GM12875 (cell line): ENCODE measurements at regions not wholly inside any gene's neighbourhood (a gene's known extent, or its start where the extent isn't known, plus 50 kb on each side); places are given as distances from the start of the nearest gene placed in this dataset.

Source experiments
- H3K4me3 ChIP-seq: one replicate; pipeline ENCODE4 v1.5.1; 2011; ENCODE audit warnings: low read depth, low read length, control low read depth
- CTCF ChIP-seq: IDR thresholded peaks from 2 replicates; pipeline ENCODE4 v1.5.1; 2011; ENCODE audit warnings: low read depth, mild to moderate bottlenecking, control low read depth, inconsistent platforms, low read length, moderate library complexity, borderline replicate concordance; ENCODE audit not compliant: insufficient read depth

- no peak overlapping the region for H3K4me3 ChIP-seq
- no peak for TF ChIP-seq CTCF
These were observed 102.1 kb upstream of the WDR11 start for GRCh38 chr10:120749072-120749471.

GRCh38 chr10:120749856-120750566, 101.2 kb upstream of the WDR11 start:
- no peak for TF ChIP-seq CTCF

GRCh38 chr10:120755771-120756170, 95.4 kb upstream of the WDR11 start:
- TF ChIP-seq CTCF: no peak
- no peak overlapping the region for H3K4me3 ChIP-seq

More at GRCh38 chr10:120749856-120750566, 101.2 kb upstream of the WDR11 start:
- H3K4me3 ChIP-seq: no peak overlapping the region

GRCh38 chr10:120760253-120760652, 90.9 kb upstream of the WDR11 start:
- no peak for TF ChIP-seq CTCF
- H3K4me3 ChIP-seq: no peak overlapping the region

- no peak for TF ChIP-seq CTCF
These were observed 89.2 kb upstream of the WDR11 start for GRCh38 chr10:120761951-120762350.

GRCh38 chr10:120765226-120765803, 85.8 kb upstream of the WDR11 start:
- H3K4me3 ChIP-seq: no peak overlapping the region

More at GRCh38 chr10:120761951-120762350, 89.2 kb upstream of the WDR11 start:
- H3K4me3 ChIP-seq: no peak overlapping the region

More at GRCh38 chr10:120765226-120765803, 85.8 kb upstream of the WDR11 start:
- no peak for TF ChIP-seq CTCF
